KMS-11 (cell line): ENCODE measurements at regions not wholly inside any gene's neighbourhood (a gene's known extent, or its start where the extent isn't known, plus 50 kb on each side); places are given as distances from the start of the nearest gene placed in this dataset.
A peak's percentile ranks its signal among the peaks of the same experiment; 100 is the strongest.

Experiments
- H2AFZ ChIP-seq: fragments of 200-600 bp; sonication (generic); 2 replicates; pipeline ENCODE4 v1.6.1; 2016; ENCODE audit warnings: antibody characterized with exemption, mixed run types, low read depth
- H3K27ac ChIP-seq: fragments of 200-600 bp; sonication (generic); 2 replicates; pipeline ENCODE4 v1.6.1; 2016; ENCODE audit warnings: mild to moderate bottlenecking, mixed run types
- H3K27me3 ChIP-seq: fragments of 200-600 bp; sonication (generic); 2 replicates; pipeline ENCODE4 v1.6.1; 2017; ENCODE audit warnings: mild to moderate bottlenecking, low read depth, mixed run types, moderate library complexity; ENCODE audit not compliant: insufficient read depth
- H3K36me3 ChIP-seq: fragments of 200-600 bp; sonication (generic); 2 replicates; pipeline ENCODE4 v1.6.1; 2017; ENCODE audit warnings: mild to moderate bottlenecking, mixed run types; ENCODE audit not compliant: insufficient read depth
- H3K4me1 ChIP-seq: fragments of 200-600 bp; sonication (generic); 2 replicates; pipeline ENCODE4 v1.6.1; 2016; ENCODE audit warnings: mild to moderate bottlenecking, low read depth, mixed run types; ENCODE audit not compliant: poor library complexity, severe bottlenecking
- H3K4me2 ChIP-seq: fragments of 200-600 bp; sonication (generic); 2 replicates; pipeline ENCODE4 v1.7.0; 2016; ENCODE audit warnings: mild to moderate bottlenecking, mixed run types
- H3K4me3 ChIP-seq: fragments of 200-600 bp; sonication (generic); IDR thresholded peaks from 2 replicates; pipeline ENCODE4 v1.6.1; 2017; ENCODE audit warnings: low read depth, low read length, mixed read lengths; ENCODE audit not compliant: insufficient read depth
- H3K79me2 ChIP-seq: fragments of 200-600 bp; sonication (generic); 2 replicates; pipeline ENCODE4 v1.6.1; 2016; ENCODE audit warnings: low read depth, mixed run types; ENCODE audit not compliant: insufficient read depth
- H3K9ac ChIP-seq: fragments of 200-600 bp; sonication (generic); 2 replicates; pipeline ENCODE4 v1.6.1; 2016; ENCODE audit warnings: mild to moderate bottlenecking, mixed run types
- H4K20me1 ChIP-seq: fragments of 200-600 bp; sonication (generic); 2 replicates; pipeline ENCODE4 v1.6.1; 2016; ENCODE audit warnings: mild to moderate bottlenecking, mixed run types; ENCODE audit not compliant: insufficient read depth
- CTCF ChIP-seq: fragments of 200-600 bp; sonication (generic); conservative IDR thresholded peaks from 2 replicates; pipeline ENCODE4 v1.6.1; 2017; ENCODE audit warnings: low read depth, mild to moderate bottlenecking, antibody characterized with exemption, low read length, moderate library complexity, mixed read lengths

- Histone ChIP-seq H3K4me1 (peaks cover 5% of the 10 kb centered on the region), H3K79me2 (no peaks in the 10 kb centered on the region), H3K36me3 (no peaks in the 10 kb centered on the region), H3K27me3 (no peaks in the 10 kb centered on the region), H3K4me3 (no peak overlapping the region), H3K27ac (no peak overlapping the region), H3K4me2 (no peak overlapping the region), H2AFZ (no peak overlapping the region), H3K9ac (no peak overlapping the region), H4K20me1 (no peaks in the 10 kb centered on the region)
- TF ChIP-seq CTCF: no peak
Measured at GRCh38 chr18:71989616-71990015, 554.5 kb downstream of the CBLN2 start.

- H3K36me3 ChIP-seq: no peaks in the 10 kb centered on the region
- no peak overlapping the region for H3K9ac ChIP-seq
- no peak overlapping the region for H3K4me2 ChIP-seq
- H3K27ac ChIP-seq: no peak overlapping the region
- no peaks in the 10 kb centered on the region for H3K27me3 ChIP-seq
- H4K20me1 ChIP-seq: no peaks in the 10 kb centered on the region
- no peaks in the 10 kb centered on the region for H3K79me2 ChIP-seq
- H3K4me1 ChIP-seq: peaks cover 5% of the 10 kb centered on the region
- H3K4me3 ChIP-seq: no peak overlapping the region
- peak overlapping the region; percentile 8; the same call in 1 of the 2 replicates for H2AFZ ChIP-seq
- no peak for TF ChIP-seq CTCF
Measured at GRCh38 chr18:71986351-71987050, 557.6 kb downstream of the CBLN2 start.

GRCh38 chr18:71976744-71977143, 567.4 kb downstream of the CBLN2 start:
- H2AFZ ChIP-seq: no peak overlapping the region
- no peaks in the 10 kb centered on the region for H3K4me1 ChIP-seq
- no peaks in the 10 kb centered on the region for H3K36me3 ChIP-seq
- H3K79me2 ChIP-seq: no peaks in the 10 kb centered on the region
- no peak overlapping the region for H3K27ac ChIP-seq
- no peaks in the 10 kb centered on the region for H4K20me1 ChIP-seq
- no peak overlapping the region for H3K4me3 ChIP-seq
- no peak for TF ChIP-seq CTCF
- H3K4me2 ChIP-seq: no peak overlapping the region
- no peaks in the 10 kb centered on the region for H3K27me3 ChIP-seq
- H3K9ac ChIP-seq: no peak overlapping the region

GRCh38 chr18:71966791-71967190, 577.4 kb downstream of the CBLN2 start:
- no peak overlapping the region for H3K27ac ChIP-seq
- H3K79me2 ChIP-seq: no peaks in the 10 kb centered on the region
- no peaks in the 10 kb centered on the region for H4K20me1 ChIP-seq
- no peak overlapping the region for H3K4me3 ChIP-seq
- H2AFZ ChIP-seq: no peak overlapping the region
- no peak overlapping the region for H3K9ac ChIP-seq
- TF ChIP-seq CTCF: no peak
- H3K4me1 ChIP-seq: no peaks in the 10 kb centered on the region
- no peaks in the 10 kb centered on the region for H3K36me3 ChIP-seq
- no peaks in the 10 kb centered on the region for H3K27me3 ChIP-seq
- H3K4me2 ChIP-seq: no peak overlapping the region
